ENCODE measurements at regions not wholly inside any gene's neighbourhood (a gene's known extent, or its start where the extent isn't known, plus 50 kb on each side); places are given as distances from the start of the nearest gene placed in this dataset.
"Not testable (repeated sequence)": the region's sequence is repeated elsewhere in the genome, so short reads cannot be mapped to it uniquely, and the experiment has no call there.

- DNase-seq (ENCODE audit: low spot score), result no peak
These were observed 72.5 kb downstream of the RRAGC start for GRCh38 chr1:38787041-38787440.

GRCh38 chr1:38786040-38786436 lies 73.5 kb downstream of the RRAGC start:
- no peak for DNase-seq (ENCODE audit: low spot score)

GRCh38 chr1:38785285-38786039 lies 74.1 kb downstream of the RRAGC start:
- DNase-seq (ENCODE audit: low spot score), result no peak

GRCh38 chr1:38784452-38785284 lies 74.9 kb downstream of the RRAGC start:
- DNase-seq (ENCODE audit: low spot score), result no peak

GRCh38 chr1:38783640-38784229 lies 75.8 kb downstream of the RRAGC start:
- DNase-seq (ENCODE audit: low spot score), result no peak

GRCh38 chr1:38781872-38782617 lies 77.5 kb downstream of the RRAGC start:
- no peak for DNase-seq (ENCODE audit: low spot score)

GRCh38 chr1:38780133-38780532 lies 79.4 kb downstream of the RRAGC start:
- no peak for DNase-seq (ENCODE audit: low spot score)

GRCh38 chr1:38779491-38779890 lies 80.1 kb downstream of the RRAGC start:
- no peak for DNase-seq (ENCODE audit: low spot score)

GRCh38 chr1:38778521-38778920 lies 81.1 kb downstream of the RRAGC start:
- no peak for DNase-seq (ENCODE audit: low spot score)

GRCh38 chr1:38778051-38778450 lies 81.5 kb downstream of the RRAGC start:
- DNase-seq (ENCODE audit: low spot score), result no peak

- DNase-seq (ENCODE audit: low spot score), result no peak
These were observed 82.1 kb downstream of the RRAGC start for GRCh38 chr1:38777464-38777957.

GRCh38 chr1:38776466-38777065 lies 83.0 kb downstream of the RRAGC start:
- DNase-seq (ENCODE audit: low spot score), result no peak

GRCh38 chr1:38775175-38775845 lies 84.3 kb downstream of the RRAGC start:
- DNase-seq (ENCODE audit: low spot score), result no peak

- DNase-seq (ENCODE audit: low spot score), result no peak
These were observed 86.1 kb downstream of the RRAGC start for GRCh38 chr1:38773483-38773882.

- no peak for DNase-seq (ENCODE audit: low spot score)
These were observed 86.6 kb downstream of the RRAGC start for GRCh38 chr1:38772953-38773352.

- no peak for DNase-seq (ENCODE audit: low spot score)
These were observed 87.5 kb downstream of the RRAGC start for GRCh38 chr1:38772026-38772425.

GRCh38 chr1:38770516-38771173 lies 88.9 kb downstream of the RRAGC start:
- DNase-seq (ENCODE audit: low spot score), result not testable (repeated sequence)

GRCh38 chr1:38766125-38766524 lies 93.4 kb downstream of the RRAGC start:
- no peak for DNase-seq (ENCODE audit: low spot score)

GRCh38 chr1:38763121-38763520 lies 96.5 kb downstream of the RRAGC start:
- no peak for DNase-seq (ENCODE audit: low spot score)

- DNase-seq (ENCODE audit: low spot score), result no peak
These were observed 99.0 kb downstream of the RRAGC start for GRCh38 chr1:38760562-38760961.

GRCh38 chr1:38758820-38759219 lies 100.8 kb downstream of the RRAGC start:
- DNase-seq (ENCODE audit: low spot score), result no peak
